ENCODE measurements at regions not wholly inside any gene's neighbourhood (a gene's known extent, or its start where the extent isn't known, plus 50 kb on each side); places are given as distances from the start of the nearest gene placed in this dataset.
"Not testable (repeated sequence)": the region's sequence is repeated elsewhere in the genome, so short reads cannot be mapped to it uniquely, and the experiment has no call there.

DNA sequence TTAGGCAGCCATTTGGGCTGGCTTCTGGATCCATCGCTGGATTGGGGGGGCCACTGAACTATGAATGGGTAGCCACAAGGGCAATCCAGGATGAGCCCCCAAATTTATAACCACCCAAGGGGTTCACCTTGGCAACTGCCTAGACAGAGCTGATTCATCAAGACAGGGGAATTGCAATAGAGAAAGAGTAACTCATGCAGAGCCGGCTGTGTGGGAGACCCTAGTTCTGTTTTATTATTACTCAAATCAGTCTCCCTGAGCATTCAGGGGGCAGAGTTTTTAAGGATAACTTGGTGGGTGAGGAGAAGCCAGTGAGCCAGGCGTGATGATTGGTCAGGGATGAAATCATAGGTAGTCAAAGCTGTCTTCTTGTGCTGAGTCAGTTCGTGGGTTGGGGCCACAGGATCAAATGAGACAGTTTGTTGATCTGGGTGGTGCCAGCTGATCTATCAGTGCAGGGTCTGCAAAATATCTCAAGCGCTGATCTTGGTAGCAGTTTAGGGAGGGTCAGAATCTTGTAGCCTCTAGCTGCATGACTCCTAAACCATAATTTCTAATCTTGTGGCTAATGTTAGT, 57.9 kb downstream of the DNAJB9 start:
- no peak for DNase-seq (ENCODE audit: low spot score)

DNA sequence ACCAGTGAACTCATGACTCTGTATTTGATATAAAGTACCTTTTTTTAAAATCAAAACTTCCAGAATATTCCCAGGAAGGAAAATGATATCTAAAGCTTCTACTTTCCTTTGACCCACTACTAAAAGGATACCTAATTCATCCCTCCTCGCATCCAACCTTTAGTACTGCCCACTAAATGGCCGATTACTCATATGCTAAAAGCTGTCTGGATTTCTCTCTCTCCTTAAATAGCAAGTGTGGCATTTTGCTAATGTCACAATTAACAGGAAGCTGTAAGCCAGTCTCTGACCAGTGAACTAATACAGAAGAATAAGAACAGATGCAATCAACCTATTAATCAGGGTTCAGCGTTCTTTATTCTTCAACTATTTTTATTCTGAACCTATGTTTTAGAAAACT, 59.0 kb downstream of the DNAJB9 start:
- DNase-seq (ENCODE audit: low spot score), result no peak

DNA sequence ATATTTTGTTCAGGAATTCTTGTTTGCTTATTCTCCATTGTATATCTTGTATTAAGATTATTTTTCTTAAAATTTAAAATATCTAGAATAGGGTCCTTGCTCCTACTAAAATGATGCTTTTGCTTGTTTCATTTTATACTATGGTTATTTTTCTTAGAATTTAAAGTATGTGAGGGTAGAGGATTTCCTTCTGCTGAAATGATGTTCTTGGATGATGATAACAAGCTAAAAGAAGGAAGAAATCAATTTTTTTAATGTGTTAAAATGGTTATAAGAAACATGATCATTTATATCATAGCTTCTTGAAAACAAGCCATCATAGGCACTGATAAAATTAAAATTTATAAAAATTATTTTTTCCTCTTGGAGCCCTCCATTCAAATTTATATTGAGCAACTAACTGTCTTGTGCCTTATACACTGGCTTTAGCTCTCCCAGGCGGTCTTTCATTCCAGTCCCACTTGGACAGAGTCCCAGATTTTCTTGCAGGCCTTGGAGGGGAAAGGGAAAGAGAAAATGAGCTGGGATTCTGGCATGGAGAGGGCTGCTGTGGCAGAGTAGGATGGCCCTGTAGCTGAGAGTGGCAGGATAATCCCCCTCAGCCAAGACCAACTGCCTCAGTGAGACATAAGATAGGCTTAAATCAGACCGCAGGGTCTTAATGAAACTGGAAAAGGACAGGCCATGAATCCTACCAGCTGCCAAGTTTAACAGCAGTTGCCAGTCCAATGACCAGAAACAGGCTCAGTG, 60.2 kb downstream of the DNAJB9 start:
- peak; percentile 19 for DNase-seq (ENCODE audit: low spot score)

DNA sequence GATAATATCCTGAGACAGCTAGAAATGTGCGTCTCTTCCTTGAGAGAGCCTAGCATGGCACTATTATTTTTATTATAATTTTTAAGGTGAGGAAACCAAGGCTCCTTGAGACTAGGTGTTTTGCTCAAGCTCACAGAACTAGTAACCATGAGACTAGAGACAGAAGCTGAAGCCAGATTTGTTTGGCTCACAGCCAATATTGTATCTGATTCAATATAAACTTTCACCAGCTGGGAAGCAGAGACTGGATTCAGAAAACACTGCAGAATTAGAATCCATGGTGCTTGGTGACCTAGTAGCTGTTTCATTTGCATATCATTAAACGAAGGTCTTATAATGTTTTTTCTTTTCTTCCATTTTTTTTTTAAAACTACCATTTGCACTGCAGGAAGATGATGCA, 64.4 kb downstream of the DNAJB9 start:
- no peak for DNase-seq (ENCODE audit: low spot score)

DNA sequence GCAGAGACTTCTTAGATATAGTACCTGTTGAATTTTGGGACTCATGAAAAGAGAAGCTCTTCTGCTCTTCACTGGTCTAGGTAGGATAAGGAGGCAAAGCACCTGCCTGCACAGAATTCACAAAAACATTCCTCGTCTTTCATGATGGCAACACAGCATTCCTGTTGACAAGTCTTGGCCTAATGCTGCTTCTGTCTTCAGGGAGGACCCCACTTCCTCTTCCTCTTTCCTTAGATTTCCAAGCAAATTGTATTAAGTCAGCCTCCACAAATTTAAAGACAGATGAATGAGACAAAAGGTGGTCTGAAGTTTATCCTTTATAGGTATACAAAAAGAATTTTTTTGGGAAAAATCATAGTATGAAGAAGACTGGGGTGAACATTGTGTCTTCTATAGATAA, 64.9 kb downstream of the DNAJB9 start:
- no peak for DNase-seq (ENCODE audit: low spot score)

DNA sequence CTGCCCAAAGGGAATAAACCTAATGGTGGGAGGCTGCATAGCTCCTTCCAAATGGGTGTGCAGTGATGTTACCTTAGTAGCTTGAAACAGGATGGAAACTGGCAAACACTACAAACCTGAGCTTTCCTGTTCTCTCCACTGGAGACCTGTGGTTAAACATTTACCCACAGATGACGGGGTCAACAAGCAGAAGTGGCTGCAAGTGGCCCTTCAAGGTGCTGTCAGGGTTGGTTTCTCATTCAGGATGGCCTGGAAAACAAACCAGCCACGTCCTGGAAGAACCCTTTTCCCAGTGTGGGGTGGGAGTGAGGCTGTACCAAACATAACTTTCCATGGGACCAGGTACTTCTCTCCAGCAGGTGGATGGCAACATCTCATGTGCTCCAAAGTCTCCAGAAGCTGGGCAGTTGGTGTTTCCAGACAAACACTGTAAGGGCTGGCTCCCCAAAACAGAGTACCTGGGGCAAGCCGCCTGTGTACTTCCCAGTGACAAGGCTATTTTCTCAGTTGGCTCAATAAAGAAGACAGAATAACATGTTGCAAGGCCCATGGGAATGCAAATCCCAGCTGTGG, 67.5 kb downstream of the DNAJB9 start:
- DNase-seq (ENCODE audit: low spot score), result no peak

DNA sequence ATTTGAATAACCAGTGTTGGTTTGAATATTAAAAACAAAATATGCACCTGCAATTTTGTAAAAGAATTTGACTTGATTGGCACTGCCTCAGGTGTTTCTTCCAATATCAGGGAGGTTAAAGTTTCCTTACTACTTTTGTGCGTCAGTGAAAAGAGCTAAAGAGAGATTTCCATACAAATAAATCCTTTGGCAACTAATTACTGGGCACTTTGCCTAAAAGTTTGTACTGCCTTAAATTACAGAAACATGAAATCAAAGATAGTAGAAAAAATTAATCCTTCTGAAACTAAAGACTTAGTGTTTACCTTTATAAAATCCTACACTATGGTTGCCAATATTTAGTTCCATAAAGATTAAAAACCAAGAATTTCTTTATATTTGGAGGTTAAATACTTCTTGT, 72.5 kb downstream of the DNAJB9 start:
- no peak for DNase-seq (ENCODE audit: low spot score)

DNA sequence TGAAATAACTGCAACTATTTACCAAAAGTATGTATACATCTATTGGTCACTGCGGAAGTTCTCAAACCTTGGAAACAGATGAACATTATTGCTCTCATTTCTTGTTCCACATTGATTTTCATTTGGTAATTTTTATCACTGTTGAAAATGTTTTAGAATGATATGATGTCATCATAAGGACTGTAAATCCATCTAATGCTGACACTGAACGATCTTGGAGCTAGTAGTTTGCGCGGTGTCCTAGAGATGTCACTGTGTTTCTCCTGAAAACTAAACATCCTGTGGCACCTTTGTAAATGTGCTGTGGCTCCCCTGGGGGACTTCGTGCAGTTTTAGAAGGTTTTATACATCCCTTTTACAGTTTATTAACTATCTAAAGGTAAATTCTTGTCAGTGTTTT, 73.5 kb downstream of the DNAJB9 start:
- DNase-seq (ENCODE audit: low spot score), result no peak

DNA sequence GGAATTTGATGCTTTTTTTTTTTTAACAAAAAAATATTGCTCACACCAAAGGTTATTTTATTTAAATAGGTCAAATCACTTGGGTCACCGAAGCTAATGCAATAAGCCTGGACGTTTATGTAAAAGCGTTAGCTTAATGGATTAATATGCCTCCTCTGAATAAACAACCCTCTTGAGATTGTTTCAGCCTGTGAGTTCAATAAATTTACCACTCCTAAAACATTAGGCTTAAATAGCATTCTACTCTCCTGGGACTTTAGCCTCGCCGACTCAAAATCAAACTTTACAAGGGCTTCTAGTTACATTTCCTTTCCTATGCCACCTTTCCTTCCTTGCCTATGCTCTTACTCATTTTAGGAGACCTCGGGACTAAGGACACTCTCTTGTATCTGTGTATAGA, 79.3 kb downstream of the DNAJB9 start:
- no peak for DNase-seq (ENCODE audit: low spot score)

DNA sequence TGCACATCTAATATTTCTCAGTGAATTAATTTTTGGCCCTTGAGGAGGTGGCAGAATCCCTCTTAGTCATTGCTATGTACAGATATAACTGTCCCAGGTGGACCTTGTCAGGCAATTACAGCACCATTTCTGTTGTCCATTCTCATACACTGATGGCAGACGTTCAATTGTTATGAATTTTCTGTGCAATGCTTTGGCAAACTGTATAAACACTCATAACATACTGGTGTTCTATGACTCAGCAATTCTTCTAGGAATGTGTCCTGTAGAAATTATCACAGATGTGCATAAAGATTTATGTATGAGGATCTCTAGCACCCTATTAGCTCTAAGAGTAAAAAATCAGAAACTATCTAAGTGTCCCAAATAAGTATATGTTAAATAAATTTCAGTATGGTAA, 80.8 kb downstream of the DNAJB9 start:
- DNase-seq (ENCODE audit: low spot score), result no peak

DNA sequence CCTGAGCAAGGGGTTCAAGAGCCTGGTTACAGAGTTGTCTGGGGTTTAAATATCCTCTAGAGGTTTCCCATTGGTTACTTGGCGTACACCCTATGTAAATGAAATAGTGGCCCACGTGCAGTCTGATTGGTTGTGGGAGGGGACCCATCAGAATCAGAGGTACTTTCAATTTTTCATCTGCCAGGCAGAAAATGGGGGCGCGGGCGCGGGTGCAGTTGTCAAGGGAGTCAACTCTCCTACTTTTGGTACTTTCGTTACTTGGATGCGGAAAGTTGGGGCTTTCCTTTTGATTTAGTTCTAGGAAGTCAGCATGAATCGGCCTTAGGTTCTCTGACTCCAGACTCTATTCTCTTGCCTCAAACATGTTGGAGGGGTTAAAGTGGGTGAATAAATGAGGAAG, 83.2 kb downstream of the DNAJB9 start:
- no peak for DNase-seq (ENCODE audit: low spot score)

DNA sequence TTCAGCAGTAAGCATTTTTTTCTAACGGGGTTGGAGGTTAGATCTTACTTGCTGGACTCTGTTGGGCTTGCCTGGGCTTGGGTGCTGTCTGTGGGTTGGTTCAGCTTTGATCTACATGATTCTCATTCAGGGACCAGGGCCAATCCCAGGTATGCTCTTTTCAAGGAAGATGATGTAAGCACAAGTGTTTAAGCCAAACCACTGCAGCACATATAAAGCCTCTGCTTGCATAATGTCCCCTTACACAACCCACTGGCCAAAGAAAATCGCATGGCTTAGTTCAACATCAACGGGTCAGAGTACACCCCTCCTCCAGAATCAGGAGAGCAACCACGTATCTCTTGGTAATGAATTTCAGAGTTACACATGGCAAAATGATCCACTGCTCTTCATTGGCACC, 83.9 kb downstream of the DNAJB9 start:
- no peak for DNase-seq (ENCODE audit: low spot score)

DNA sequence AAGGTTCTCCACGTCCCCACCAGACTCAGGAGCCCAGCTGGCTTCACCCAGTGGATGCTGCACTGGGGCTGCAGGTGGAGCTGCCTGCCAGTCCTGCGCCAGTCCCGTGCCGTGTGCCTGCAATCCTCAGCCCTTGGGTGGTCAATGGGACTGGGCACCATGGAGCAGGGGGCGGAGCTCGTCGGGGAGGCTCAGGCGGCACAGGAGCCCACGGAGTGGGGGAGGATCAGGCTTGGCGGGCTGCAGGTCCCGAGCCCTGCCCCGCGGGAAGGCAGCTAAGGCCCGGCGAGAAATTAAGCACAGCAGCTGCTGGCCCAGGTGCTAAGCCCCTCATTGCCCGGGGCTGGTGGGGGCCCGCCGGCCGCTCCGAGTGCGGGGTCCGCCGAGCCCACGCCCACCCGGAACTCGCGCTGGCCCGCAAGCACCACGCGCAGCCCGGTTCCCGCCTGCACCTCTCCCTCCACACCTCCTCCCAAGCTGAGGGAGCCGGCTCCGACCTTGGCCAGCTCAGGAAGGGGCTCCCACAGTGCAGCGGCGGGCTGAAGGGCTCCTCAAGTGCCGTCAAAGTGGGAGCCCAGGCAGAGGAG, 87.6 kb downstream of the DNAJB9 start:
- not testable (repeated sequence) for DNase-seq (ENCODE audit: low spot score)

DNA sequence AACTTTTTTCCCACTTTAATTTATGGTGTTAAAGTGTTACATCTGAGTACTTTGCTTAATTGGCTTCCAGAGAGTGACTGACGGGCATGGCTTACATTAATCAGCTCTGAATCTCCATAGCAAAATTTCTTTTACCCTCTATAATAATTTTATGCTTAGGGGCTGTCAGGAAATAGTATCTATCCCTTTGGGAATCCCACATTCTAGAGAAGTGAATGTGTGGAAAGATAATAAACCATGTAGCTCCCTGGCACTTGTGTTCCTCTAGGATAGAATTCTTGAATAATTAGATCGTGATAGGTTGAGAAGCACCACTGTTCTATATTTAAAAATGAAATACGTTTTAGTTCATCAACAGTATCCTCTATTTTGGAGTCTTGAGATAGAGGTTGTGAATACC, 89.6 kb downstream of the DNAJB9 start:
- no peak for DNase-seq (ENCODE audit: low spot score)

DNA sequence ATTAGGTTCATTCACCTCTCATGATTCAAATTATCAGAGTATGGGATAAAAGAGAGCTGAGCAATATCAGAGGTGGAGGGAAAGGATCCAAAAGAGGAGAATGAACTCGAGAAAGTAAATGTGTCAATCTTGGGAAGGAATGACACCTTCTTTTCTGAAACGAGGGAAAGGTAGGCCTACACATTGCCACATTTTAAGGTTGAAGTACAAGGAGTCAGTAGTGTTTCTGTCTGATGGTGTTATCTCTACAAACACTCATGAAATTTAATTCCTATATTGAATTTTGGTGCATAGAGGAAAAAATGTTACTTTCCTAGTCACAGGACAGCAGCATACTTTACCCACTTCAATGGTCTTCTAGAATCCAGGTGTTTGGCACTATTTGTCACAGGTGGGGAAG, 90.2 kb downstream of the DNAJB9 start:
- DNase-seq (ENCODE audit: low spot score), result no peak

DNA sequence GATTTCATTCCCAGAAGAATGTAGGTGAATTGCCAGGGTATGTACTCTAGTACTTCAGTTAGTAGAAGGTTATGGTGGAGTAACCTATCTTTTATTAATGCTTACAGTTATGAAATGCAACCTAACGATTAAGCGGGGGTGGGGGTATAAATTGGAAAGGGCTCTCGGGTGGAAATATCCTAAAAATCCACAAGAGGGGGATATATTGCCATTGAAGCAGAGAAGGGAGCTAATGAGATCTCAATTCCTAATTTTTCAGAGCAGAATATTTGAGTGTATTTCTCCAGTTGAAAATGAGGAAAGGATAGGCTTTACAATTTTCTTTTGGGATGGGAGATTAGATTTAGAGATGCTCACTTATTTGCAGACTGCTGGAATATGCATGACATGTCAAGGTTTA, 90.8 kb downstream of the DNAJB9 start:
- DNase-seq (ENCODE audit: low spot score), result no peak

DNA sequence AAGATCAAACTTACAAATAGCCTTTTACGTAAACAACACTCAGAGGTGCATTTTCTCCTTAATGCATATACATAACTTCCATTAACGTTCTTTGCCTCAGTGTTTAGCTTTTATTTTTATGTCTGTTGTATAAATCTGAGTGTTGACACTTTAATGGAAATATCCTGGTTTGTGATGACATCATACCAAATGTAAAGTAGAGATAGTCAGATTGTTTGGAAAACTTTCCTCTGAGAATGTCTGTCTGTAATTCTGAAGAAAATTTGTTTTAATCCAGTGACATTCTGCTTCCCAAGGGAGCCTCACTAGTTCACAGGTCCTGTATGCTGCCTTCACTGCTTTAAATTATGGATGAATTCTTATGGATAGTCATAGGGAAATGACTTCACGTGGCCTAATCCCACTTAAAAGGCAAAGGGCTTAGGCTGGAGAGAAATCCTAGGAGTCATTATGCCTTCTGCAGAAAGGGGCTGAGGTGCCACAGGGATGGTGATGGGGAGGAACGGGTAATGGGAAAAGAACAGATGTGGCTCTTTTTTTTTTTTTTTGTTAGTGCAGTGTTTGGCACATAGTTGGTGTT, 93.2 kb downstream of the DNAJB9 start:
- DNase-seq (ENCODE audit: low spot score), result no peak

DNA sequence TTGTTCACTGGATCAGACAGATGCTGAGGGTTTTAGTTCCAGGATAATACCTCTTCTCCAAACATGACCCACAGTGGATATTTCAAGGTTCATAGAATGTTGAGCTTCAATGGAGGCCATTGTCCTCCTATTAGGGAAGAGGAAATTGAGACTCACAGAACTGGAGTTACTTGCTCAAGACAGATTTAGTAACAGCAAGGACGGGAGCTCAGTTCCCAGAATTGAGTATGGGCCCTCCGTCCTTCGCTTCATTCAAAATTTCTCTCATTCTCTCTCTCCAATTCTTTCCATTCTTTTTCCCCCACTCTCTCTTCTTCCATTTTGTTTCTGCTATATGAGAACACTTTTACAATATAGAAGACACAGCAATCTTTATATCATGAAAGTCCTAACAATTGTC, 94.0 kb downstream of the DNAJB9 start:
- DNase-seq (ENCODE audit: low spot score), result no peak

DNA sequence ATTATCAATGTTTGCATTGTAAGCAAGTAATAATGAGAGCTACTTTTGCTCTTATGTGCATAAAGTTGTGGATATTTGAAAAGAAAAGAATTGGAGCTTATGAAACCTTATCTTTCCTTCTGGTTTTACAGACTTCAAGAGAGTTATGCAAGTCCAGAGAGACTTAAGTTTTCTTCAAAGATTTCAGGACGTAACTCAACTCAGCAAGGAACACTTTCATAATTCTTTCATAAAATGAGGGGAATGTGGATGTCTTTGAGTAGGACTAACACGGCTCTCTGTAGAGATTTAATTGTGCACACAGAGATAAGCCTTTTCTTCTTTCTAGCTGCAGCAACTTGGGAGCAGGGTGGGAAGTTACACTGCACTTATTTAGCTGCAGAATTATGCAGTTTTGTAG, 97.5 kb downstream of the DNAJB9 start:
- no peak for DNase-seq (ENCODE audit: low spot score)

DNA sequence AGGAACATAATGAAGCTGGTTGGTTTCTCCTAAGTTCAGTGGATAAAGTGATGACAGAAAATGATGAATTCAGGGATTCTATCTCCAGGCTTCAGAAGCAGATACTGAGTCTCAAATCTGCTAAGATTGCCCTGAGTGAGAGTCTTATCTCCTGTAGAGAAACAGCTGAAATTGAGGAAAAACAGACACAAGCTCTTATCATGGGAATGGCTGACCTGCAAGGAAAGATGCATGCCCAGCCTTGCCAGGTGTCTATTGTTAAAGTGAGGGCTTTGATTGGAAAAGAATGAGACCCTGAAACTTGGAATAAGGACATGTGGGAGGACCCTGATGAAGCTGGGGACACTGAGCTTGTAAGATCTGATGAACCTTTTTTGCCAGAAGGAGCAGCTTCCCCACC, 100.3 kb downstream of the DNAJB9 start:
- no peak for DNase-seq (ENCODE audit: low spot score)

DNA sequence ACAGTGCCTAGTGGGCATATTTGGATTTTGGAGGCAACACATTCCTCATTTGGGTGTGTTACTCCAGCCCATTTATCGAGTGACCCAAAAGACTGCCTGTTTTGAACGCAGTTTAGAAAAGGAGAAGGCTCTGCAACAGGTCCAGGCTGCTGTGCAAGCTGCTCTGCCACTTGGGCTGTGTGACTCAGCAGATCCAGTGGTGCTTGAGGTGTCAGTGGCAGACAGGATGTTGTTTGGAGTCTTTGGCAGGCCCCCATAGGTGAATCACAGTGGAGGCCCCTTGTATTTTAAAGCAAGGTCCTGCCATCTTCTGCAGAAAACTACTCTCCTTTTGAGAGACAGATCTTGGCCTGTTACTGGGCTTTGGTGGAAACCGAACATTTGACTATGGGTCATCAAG, 104.0 kb downstream of the DNAJB9 start:
- DNase-seq (ENCODE audit: low spot score), result not testable (repeated sequence)

DNA sequence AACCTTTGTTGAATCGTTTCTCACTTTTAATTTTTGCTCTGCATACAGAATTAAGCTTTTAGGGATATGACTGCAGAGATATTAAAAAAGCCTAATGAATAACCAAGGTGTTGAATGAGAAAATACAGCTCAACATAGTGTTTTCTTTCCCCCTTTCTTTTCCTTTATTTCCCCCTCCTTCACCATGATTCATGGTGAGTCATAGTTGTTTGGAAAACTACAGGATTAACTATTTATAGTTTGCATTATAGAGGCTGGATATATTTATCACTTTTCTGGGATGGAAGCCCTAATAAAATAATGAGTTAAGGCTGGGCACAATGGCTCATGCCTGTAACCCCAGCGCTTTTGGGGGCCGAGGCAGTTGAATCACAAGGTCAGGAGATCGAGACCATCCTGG, 115.0 kb downstream of the DNAJB9 start:
- no peak for DNase-seq (ENCODE audit: low spot score)

DNA sequence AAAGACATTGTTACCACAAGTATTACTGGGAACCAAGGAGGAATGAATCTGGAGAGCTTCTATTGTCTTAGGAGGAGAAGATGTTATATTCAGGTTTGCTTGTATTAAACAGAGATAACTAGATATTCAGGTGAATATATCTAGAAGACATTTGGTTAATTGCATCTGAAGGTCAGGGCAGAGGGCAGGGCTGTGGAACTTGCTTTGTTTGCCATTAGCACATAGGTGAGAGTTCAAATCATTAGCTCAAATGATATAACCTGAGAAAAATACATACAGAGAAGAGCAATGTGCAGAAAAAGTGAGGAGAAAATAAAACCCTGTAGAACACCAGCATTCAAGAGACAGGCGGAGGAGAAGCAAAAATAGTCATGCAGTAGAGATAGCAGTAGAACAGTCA, 116.8 kb downstream of the DNAJB9 start:
- no peak for DNase-seq (ENCODE audit: low spot score)

Measured in mucosa of gallbladder (tissue), 1 donor.